Endothelial cell of umbilical vein (primary cell): ENCODE measurements at regions not wholly inside any gene's neighbourhood (a gene's known extent, or its start where the extent isn't known, plus 50 kb on each side); places are given as distances from the start of the nearest gene placed in this dataset.

Source experiments
- BruUV-seq: library from RNA; stranded (reverse); fragments of 400-500 nt; replicated peaks from 2 replicates; lab custom pipeline; 2021; lab: Mats Ljungman, UMichigan
- CTCF ChIA-PET: fragments of 300-600, 350-600 bp; sonication (Branson Sonifier 250); formaldehyde crosslinking; loops from one replicate; lab custom pipeline; 2021; ENCODE audit warnings: antibody characterized with exemption, inconsistent platforms; lab: Charles Lee
- POLR2A ChIA-PET: fragments of 300-600, 350-600 bp; sonication (Branson Sonifier 250); formaldehyde crosslinking; loops from one replicate; lab custom pipeline; 2021; ENCODE audit warnings: antibody characterized with exemption, inconsistent platforms; lab: Charles Lee
- DNase-seq: peaks from one replicate; pipeline ENCODE4 v3.0.0-alpha.2; 2011; ENCODE audit warnings: low read depth, low spot score
- FAIRE-seq: peaks from 2 replicates; lab custom pipeline; 2011; peaks lifted over from hg19 to GRCh38; lab: Jason Lieb, UNC
- H2AFZ ChIP-seq: 2 replicates; pipeline ENCODE4 v1.6.0; 2012; ENCODE audit warnings: low read depth, low read length, control low read depth, inconsistent platforms
- H3K27ac ChIP-seq: 2 replicates; pipeline ENCODE4 v1.5.1; 2011; ENCODE audit warnings: low read depth, mild to moderate bottlenecking, control low read depth, low read length, moderate library complexity; ENCODE audit not compliant: insufficient read depth
- H3K27me3 ChIP-seq, 2 experiments: 2 replicates each; pipeline versions ENCODE4 v1.6.0 to v1.6.1; 2011; ENCODE audit warnings: low read length in 2 of 2, mixed read lengths in 1 of 2; ENCODE audit not compliant: control insufficient read depth in 2 of 2, insufficient read depth in 2 of 2
- H3K36me3 ChIP-seq, 2 experiments: 2 replicates in 1 of 2; 3 replicates in 1 of 2; pipeline ENCODE4 v1.5.1; 2011; ENCODE audit warnings: low read length in 2 of 2, mild to moderate bottlenecking in 1 of 2, moderate library complexity in 1 of 2; ENCODE audit not compliant: control insufficient read depth in 2 of 2, insufficient read depth in 2 of 2; ENCODE audit errors: extremely low read depth in 1 of 2
- H3K4me1 ChIP-seq: 3 replicates; pipeline ENCODE4 v1.5.1; 2011; ENCODE audit warnings: mild to moderate bottlenecking, low read length; ENCODE audit not compliant: control insufficient read depth, insufficient read depth; ENCODE audit errors: extremely low read depth
- H3K4me2 ChIP-seq: 2 replicates; pipeline ENCODE4 v1.6.1; 2011; ENCODE audit warnings: low read length, control low read depth, mixed read lengths; ENCODE audit not compliant: insufficient read depth
- H3K4me3 ChIP-seq, 3 experiments: fragments of 200-600 bp in 1 of 3; sonication (generic), shearing (Covaris generic) in 1 of 3; replicated peaks in 1 of 3; 2 replicates each; pipeline ENCODE4 v1.5.1; 2011 to 2016; ENCODE audit warnings: control low read depth in 3 of 3, low read length in 3 of 3, mild to moderate bottlenecking in 2 of 3, inconsistent platforms in 1 of 3, low read depth in 1 of 3, moderate library complexity in 1 of 3; ENCODE audit not compliant: insufficient read depth in 1 of 3
- H3K79me2 ChIP-seq: 2 replicates; pipeline ENCODE4 v1.6.0; 2012; ENCODE audit warnings: low read length, inconsistent platforms; ENCODE audit not compliant: control insufficient read depth, insufficient read depth
- H3K9ac ChIP-seq: replicated peaks from 2 replicates; pipeline ENCODE3; 2011; ENCODE audit warnings: low read length, control low read depth; ENCODE audit not compliant: insufficient read depth; ENCODE audit errors: extremely low read depth
- H3K9me1 ChIP-seq: replicated peaks from 3 replicates; pipeline ENCODE4 v1.6.0; 2011; ENCODE audit warnings: mild to moderate bottlenecking, low read length; ENCODE audit not compliant: control insufficient read depth, insufficient read depth; ENCODE audit errors: extremely low read depth
- H3K9me3 ChIP-seq: replicated peaks from 2 replicates; pipeline ENCODE4 v1.5.1; 2012; ENCODE audit warnings: low read length, inconsistent platforms; ENCODE audit not compliant: control insufficient read depth, insufficient read depth
- H4K20me1 ChIP-seq: replicated peaks from 2 replicates; pipeline ENCODE3; 2011; ENCODE audit warnings: mild to moderate bottlenecking, low read length; ENCODE audit not compliant: control insufficient read depth, insufficient read depth; ENCODE audit errors: extremely low read depth
- EZH2 ChIP-seq: IDR thresholded peaks from 2 replicates; pipeline ENCODE4 v1.6.1; 2012; ENCODE audit warnings: borderline replicate concordance, low read depth, mild to moderate bottlenecking, moderate library complexity, low read length, inconsistent platforms; ENCODE audit not compliant: severe bottlenecking
- FOS ChIP-seq: IDR thresholded peaks from 2 replicates; pipeline ENCODE4 v1.6.1; 2011; ENCODE audit warnings: mild to moderate bottlenecking, low read length, moderate library complexity, borderline replicate concordance; ENCODE audit not compliant: insufficient read depth
- GATA2 ChIP-seq: IDR thresholded peaks from 2 replicates; pipeline ENCODE4 v1.7.0; 2011; ENCODE audit warnings: low read depth, mild to moderate bottlenecking, moderate library complexity, mixed read lengths, low read length; ENCODE audit not compliant: insufficient read length, insufficient read depth
- JUN ChIP-seq: IDR thresholded peaks from 2 replicates; pipeline ENCODE4 v1.6.1; 2011; ENCODE audit warnings: borderline replicate concordance, low read depth; ENCODE audit not compliant: insufficient read length, insufficient read depth
- MYC ChIP-seq: IDR thresholded peaks from one replicate; pipeline ENCODE4 v1.6.1; 2011; ENCODE audit warnings: mild to moderate bottlenecking, low read depth, low read length
- POLR2A ChIP-seq: IDR thresholded peaks from 2 replicates; pipeline ENCODE4 v1.6.1; 2012; ENCODE audit warnings: low read depth, mild to moderate bottlenecking, control low read depth, low read length
- POLR2AphosphoS5 ChIP-seq: IDR thresholded peaks from 2 replicates; pipeline ENCODE4 v1.6.1; 2012; ENCODE audit warnings: low read depth, mild to moderate bottlenecking, control low read depth, low read length, moderate library complexity; ENCODE audit not compliant: insufficient read depth
- dilution Hi-C: fragments of 300-500 bp; cut with MboI; formaldehyde crosslinking; loops from one replicate; pipeline ENCODE4 v1.15.0; 2019; ENCODE audit warnings: low sequenced_read_pairs; ENCODE audit not compliant: extremely low pct_ligation_motif_present
- intact Hi-C: fragments of 100-400 bp; cut with micrococcal nuclease; formaldehyde crosslinking; loops from one replicate; pipeline ENCODE4 v1.10.0; 2022
- TF ChIP-seq, protein P1 (sequence below), 2 donors: IDR thresholded peaks; 1 replicate in 1 of 2; 2 replicates in 1 of 2; pipeline ENCODE4 v1.5.1; 2011; ENCODE audit warnings: low read length in 2 of 2, mild to moderate bottlenecking in 2 of 2, moderate library complexity in 2 of 2, control low read depth in 1 of 2, inconsistent platforms in 1 of 2, low read depth in 1 of 2; ENCODE audit not compliant: insufficient read depth in 1 of 2; ENCODE audit errors: extremely low read depth in 1 of 2
- TF ChIP-seq, protein P2 (sequence below): IDR thresholded peaks from 2 replicates; pipeline ENCODE4 v1.6.1; 2011; ENCODE audit not compliant: insufficient read depth, insufficient read length

DNA sequence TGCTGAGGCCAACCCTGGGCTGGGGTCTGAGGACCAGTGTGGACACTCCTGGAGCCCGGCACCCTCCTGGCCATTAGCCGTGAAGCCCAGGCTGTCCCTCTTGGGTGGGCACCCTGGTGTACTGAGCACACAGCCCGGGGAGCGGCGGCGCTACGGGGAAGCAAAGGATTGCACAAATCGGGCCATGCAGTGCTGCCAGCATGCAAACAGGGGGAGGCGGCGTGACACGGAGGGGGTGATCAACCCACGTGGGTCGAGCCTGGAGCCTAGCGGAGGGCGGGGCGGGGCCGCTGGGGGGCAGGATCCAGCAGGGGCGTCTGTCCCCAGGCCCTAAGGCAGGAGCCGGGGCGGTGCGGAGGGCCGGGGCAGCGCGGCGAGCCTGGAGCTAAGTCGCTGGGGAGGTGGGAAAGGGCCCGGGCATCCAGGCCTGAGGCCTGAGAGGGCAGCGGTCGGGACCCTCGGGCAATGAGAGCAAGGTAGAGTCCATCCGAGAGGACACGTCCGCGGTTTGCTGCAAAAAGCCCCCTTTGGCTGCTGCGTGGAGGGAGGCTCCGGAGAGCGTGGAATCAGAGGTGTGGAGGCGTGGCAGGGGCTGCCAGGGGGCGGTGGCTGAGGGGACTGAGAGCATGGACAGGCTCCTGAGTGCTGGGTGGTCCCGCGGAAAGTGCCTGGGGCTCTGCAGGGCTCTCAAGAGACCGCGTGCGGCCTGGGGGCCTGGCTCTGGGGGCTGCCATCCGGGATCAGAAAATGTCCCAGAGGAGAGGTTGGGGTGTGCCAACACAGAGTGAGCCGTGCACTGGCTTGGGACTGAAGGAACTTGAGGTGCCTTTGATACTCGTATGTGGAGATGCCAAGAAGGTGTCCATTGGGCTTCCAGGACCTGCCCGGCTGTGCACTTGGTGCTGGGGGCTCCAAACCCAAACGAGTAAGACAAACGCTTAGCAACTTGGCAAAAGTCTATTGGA is 94.2 kb downstream of the BARX1 start:
- peaks cover 0 to 5% of the 10 kb centered on the region in 2 experiments for H3K27me3 ChIP-seq
- no peak for DNase-seq
- TF ChIP-seq EZH2 (peak; percentile 50), POLR2A (no peak), POLR2AphosphoS5 (no peak)
- no peak overlapping the region for H3K4me2 ChIP-seq
- H3K9me3 ChIP-seq, result no peaks in the 10 kb centered on the region
- no TSS peak for BruUV-seq
- H3K36me3 ChIP-seq, result no peaks in the 10 kb centered on the region
- intact Hi-C loops, result no loop called here
- no peak for FAIRE-seq
- dilution Hi-C loops, result no loop called here
- POLR2A ChIA-PET, result no interaction called here
- H3K9me1 ChIP-seq, result no peaks in the 10 kb centered on the region
- H2AFZ ChIP-seq, result no peak overlapping the region
- no peak overlapping the region for H3K27ac ChIP-seq
- no peaks in the 10 kb centered on the region for H3K79me2 ChIP-seq
- no peaks in the 10 kb centered on the region for H3K4me1 ChIP-seq
- no peak overlapping the region for H3K9ac ChIP-seq
- H3K4me3 ChIP-seq, result no peak overlapping the region
- no peaks in the 10 kb centered on the region for H4K20me1 ChIP-seq
- CTCF ChIA-PET, result interaction anchor here (0.9 kb wide), 1 partner anchor 33 kb away, joined by 3 read pairs; no protein-coding TSS in a partner anchor

DNA sequence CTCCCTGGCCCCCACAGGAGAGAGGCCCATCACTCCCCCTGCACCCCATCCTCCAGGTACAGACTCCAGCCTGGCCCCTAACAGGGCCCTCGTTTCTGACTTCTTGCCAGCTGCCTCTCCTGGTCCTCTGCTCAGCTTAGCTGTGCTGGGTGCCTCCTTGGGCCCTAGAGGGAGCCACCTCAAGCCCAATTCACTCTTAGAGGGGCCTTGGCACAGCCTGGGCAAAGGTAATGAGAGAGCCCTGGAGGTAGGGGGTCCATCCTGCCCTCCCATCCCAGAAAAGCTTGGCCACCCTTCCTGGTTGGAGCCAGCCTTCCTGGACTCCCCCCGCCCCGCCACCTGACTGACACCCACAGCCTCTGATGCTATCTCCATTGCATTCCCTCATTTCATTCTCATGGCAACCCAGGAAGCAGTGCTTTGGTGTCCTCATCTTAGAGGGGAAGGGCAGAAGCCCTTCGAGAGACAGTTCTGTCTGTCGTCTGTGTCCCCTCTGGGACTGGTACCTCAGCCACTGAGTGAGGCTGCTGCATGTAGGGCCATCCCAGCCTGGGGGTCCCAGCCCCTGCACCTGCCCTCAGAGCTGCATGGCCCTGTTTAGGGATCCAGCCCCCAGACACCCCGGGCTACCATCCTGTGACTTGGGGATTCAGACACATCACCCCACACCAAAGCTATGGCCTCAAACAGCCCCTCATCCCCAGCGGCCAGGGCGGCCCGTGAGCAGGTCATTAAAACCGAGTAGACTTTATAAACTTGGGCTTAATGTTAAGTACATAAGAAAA is 95.5 kb downstream of the BARX1 start:
- no peak overlapping the region for H2AFZ ChIP-seq
- no TSS peak for BruUV-seq
- no peak overlapping the region for H3K4me3 ChIP-seq
- DNase-seq, result no peak
- H3K9me1 ChIP-seq, result no peaks in the 10 kb centered on the region
- no peaks in the 10 kb centered on the region for H3K79me2 ChIP-seq
- no peaks in the 10 kb centered on the region for H3K9me3 ChIP-seq
- H3K4me2 ChIP-seq, result no peak overlapping the region
- no peak for FAIRE-seq
- no peak overlapping the region for H3K27ac ChIP-seq
- no peaks in the 10 kb centered on the region for H4K20me1 ChIP-seq
- ChIA-PET POLR2A (no interaction called here), CTCF (no interaction called here)
- no peak overlapping the region for H3K9ac ChIP-seq
- TF ChIP-seq POLR2AphosphoS5 (no peak), MYC (no peak), EZH2 (no peak), FOS (no peak), JUN (no peak), GATA2 (no peak), POLR2A (no peak)
- TF ChIP-seq, protein P1, sequence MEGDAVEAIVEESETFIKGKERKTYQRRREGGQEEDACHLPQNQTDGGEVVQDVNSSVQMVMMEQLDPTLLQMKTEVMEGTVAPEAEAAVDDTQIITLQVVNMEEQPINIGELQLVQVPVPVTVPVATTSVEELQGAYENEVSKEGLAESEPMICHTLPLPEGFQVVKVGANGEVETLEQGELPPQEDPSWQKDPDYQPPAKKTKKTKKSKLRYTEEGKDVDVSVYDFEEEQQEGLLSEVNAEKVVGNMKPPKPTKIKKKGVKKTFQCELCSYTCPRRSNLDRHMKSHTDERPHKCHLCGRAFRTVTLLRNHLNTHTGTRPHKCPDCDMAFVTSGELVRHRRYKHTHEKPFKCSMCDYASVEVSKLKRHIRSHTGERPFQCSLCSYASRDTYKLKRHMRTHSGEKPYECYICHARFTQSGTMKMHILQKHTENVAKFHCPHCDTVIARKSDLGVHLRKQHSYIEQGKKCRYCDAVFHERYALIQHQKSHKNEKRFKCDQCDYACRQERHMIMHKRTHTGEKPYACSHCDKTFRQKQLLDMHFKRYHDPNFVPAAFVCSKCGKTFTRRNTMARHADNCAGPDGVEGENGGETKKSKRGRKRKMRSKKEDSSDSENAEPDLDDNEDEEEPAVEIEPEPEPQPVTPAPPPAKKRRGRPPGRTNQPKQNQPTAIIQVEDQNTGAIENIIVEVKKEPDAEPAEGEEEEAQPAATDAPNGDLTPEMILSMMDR (IDR thresholded peaks at IDR 0.05; ENCODE audit: extremely low read depth in 1 of 2, insufficient read depth in 1 of 2, low read depth in 1 of 2, low read length in 2 of 2), result no peak
- TF ChIP-seq, protein P2, sequence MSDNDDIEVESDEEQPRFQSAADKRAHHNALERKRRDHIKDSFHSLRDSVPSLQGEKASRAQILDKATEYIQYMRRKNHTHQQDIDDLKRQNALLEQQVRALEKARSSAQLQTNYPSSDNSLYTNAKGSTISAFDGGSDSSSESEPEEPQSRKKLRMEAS, result no peak
- H3K4me1 ChIP-seq, result no peaks in the 10 kb centered on the region
- H3K27me3 ChIP-seq, result peaks cover 4 to 6% of the 10 kb centered on the region in 2 experiments
- intact Hi-C loops, result no loop called here
- no peaks in the 10 kb centered on the region for H3K36me3 ChIP-seq
- dilution Hi-C loops, result no loop called here
